Ishikawa (cell line): ENCODE measurements at regions not wholly inside any gene's neighbourhood (a gene's known extent, or its start where the extent isn't known, plus 50 kb on each side); places are given as distances from the start of the nearest gene placed in this dataset.

ENCODE experiments used
- RAD21 ChIP-seq: IDR thresholded peaks from 2 replicates; pipeline ENCODE4 v1.6.1; 2012; ENCODE audit warnings: low read depth
- TEAD4 ChIP-seq: IDR thresholded peaks from 2 replicates; pipeline ENCODE4 v1.6.1; 2012

GRCh38 chr12:77606348-77606747 lies 224.3 kb upstream of the NAV3 start:
- TF ChIP-seq TEAD4, result no peak
- TF ChIP-seq RAD21, result no peak
